OCI-LY1 (cell line): ENCODE measurements at regions not wholly inside any gene's neighbourhood (a gene's known extent, or its start where the extent isn't known, plus 50 kb on each side); places are given as distances from the start of the nearest gene placed in this dataset.

Experiments used
- EZH2 ChIP-seq: fragments of 200-600 bp; sonication (generic), shearing (Covaris generic); IDR thresholded peaks from 2 replicates; pipeline ENCODE4 v1.8.0; 2017; ENCODE audit warnings: borderline replicate concordance, mixed run types, mild to moderate bottlenecking, antibody characterized with exemption, low read length, moderate library complexity, mixed read lengths
- TF ChIP-seq, protein P1 (sequence below): fragments of 200-600 bp; sonication (generic), shearing (Covaris generic); IDR thresholded peaks from 2 replicates; pipeline ENCODE4 v1.5.1; 2017; ENCODE audit warnings: mild to moderate bottlenecking, antibody characterized with exemption, low read length, moderate library complexity, mixed read lengths

DNA sequence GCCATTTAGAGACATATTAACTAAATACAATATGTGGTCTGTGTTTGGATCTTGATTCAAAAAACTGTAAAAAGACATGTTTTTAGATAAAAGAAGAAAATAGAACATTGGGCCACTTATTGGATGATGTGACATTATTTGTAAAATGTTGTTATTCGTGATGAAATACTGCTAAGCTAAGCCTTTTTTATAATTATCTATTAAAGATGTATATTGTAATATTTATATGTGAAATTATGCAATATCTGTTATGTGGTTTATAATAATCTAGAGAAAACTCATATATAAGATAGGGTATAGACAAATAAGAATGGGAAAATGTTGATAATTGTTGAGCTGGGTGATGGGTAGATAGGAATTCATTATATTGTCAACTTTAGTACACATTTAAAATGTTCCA, 82.0 kb upstream of the RGS1 start:
- TF ChIP-seq, protein P1, sequence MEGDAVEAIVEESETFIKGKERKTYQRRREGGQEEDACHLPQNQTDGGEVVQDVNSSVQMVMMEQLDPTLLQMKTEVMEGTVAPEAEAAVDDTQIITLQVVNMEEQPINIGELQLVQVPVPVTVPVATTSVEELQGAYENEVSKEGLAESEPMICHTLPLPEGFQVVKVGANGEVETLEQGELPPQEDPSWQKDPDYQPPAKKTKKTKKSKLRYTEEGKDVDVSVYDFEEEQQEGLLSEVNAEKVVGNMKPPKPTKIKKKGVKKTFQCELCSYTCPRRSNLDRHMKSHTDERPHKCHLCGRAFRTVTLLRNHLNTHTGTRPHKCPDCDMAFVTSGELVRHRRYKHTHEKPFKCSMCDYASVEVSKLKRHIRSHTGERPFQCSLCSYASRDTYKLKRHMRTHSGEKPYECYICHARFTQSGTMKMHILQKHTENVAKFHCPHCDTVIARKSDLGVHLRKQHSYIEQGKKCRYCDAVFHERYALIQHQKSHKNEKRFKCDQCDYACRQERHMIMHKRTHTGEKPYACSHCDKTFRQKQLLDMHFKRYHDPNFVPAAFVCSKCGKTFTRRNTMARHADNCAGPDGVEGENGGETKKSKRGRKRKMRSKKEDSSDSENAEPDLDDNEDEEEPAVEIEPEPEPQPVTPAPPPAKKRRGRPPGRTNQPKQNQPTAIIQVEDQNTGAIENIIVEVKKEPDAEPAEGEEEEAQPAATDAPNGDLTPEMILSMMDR: no peak
- no peak for TF ChIP-seq EZH2
